NB4 (cell line): ENCODE measurements at regions not wholly inside any gene's neighbourhood (a gene's known extent, or its start where the extent isn't known, plus 50 kb on each side); places are given as distances from the start of the nearest gene placed in this dataset.

Experiments
- DNase-seq: peaks from one replicate; pipeline ENCODE4 v3.0.0; 2010; ENCODE audit warnings: low read depth
- H3K4me3 ChIP-seq: one replicate; pipeline ENCODE4 v1.5.1; 2011; ENCODE audit warnings: mild to moderate bottlenecking, low read depth, low read length, moderate library complexity
- CTCF ChIP-seq: IDR thresholded peaks from one replicate; pipeline ENCODE4 v1.5.1; 2012; ENCODE audit warnings: low read depth, low read length
- MYC ChIP-seq: IDR thresholded peaks from 2 replicates; pipeline ENCODE4 v1.6.1; 2011; ENCODE audit warnings: low read depth, low read length
- POLR2A ChIP-seq: IDR thresholded peaks from 2 replicates; pipeline ENCODE4 v1.6.1; 2011; ENCODE audit warnings: mild to moderate bottlenecking; ENCODE audit not compliant: insufficient read length; ENCODE audit errors: extremely low read depth
- TF ChIP-seq, protein P1 (sequence below): IDR thresholded peaks from 2 replicates; pipeline ENCODE4 v1.6.1; 2011; ENCODE audit warnings: low read depth, low read length

- no peak for DNase-seq
- H3K4me3 ChIP-seq = no peak overlapping the region
- TF ChIP-seq CTCF (no peak), MYC (no peak), POLR2A (no peak)
- TF ChIP-seq, protein P1, sequence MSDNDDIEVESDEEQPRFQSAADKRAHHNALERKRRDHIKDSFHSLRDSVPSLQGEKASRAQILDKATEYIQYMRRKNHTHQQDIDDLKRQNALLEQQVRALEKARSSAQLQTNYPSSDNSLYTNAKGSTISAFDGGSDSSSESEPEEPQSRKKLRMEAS = no peak
These were observed 83.6 kb upstream of the SMAD3 start for GRCh38 chr15:66981771-66982170.

- DNase-seq = no peak
- no peak for TF ChIP-seq MYC
- TF ChIP-seq, protein P1 = no peak
- TF ChIP-seq POLR2A = no peak
- TF ChIP-seq CTCF = no peak
- no peak overlapping the region for H3K4me3 ChIP-seq
These were observed 83.2 kb upstream of the SMAD3 start for GRCh38 chr15:66982250-66982649.

GRCh38 chr15:66982816-66983215, 82.6 kb upstream of the SMAD3 start:
- DNase-seq = no peak
- no peak for TF ChIP-seq POLR2A
- TF ChIP-seq MYC = no peak
- TF ChIP-seq, protein P1 = no peak
- TF ChIP-seq CTCF = no peak
- no peak overlapping the region for H3K4me3 ChIP-seq

DNA sequence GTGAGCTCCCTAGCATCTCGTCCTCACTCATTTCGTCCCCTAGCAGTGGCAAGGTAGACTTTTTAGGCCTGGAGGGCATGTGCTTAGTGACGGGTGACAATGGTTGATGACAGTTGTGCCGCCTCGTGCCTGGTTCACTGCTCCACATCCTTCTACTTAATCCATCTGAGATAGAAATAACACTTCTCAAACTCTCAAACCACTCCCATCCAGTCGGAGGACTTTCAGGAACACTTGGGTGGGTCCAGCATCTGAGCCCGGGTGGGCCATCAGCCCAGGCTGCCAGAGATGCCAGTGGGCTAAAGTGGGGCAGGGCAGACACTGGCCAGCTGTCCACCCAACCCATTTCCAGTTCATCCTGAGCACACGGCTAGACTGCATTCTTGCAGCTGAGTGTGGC, 79.7 kb upstream of the SMAD3 start:
- TF ChIP-seq MYC (no peak), POLR2A (no peak), CTCF (no peak)
- TF ChIP-seq, protein P1 = no peak
- no peak overlapping the region for H3K4me3 ChIP-seq
- no peak for DNase-seq

DNA sequence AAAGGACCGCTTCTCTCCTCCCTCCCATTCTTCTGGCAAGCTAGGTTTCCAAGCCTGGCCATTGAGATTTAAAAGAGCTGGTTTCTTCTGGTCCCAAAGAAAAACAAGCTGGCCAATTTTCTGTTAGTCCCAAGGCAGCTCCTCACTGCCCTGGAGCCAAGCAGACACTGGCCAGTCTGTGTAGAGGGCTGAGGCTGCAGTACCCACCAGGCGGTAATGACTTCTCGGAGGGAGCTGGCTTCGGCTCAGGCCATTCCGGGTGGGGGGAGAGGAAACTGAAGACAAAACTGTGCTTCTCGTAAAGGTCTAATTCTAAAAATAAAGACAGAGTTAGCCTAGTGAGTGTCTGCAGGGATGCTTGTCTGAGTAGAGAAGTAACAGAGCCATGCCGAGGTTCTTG, 78.5 kb upstream of the SMAD3 start:
- DNase-seq = no peak
- H3K4me3 ChIP-seq = no peak overlapping the region
- TF ChIP-seq POLR2A (no peak), CTCF (no peak), MYC (no peak)
- TF ChIP-seq, protein P1 = no peak

- no peak for DNase-seq
- no peak for TF ChIP-seq MYC
- H3K4me3 ChIP-seq = no peak overlapping the region
These were observed 72.3 kb upstream of the SMAD3 start for GRCh38 chr15:66993090-66993489.
